A172 (cell line): ENCODE measurements at regions not wholly inside any gene's neighbourhood (a gene's known extent, or its start where the extent isn't known, plus 50 kb on each side); places are given as distances from the start of the nearest gene placed in this dataset.
"Not testable (repeated sequence)": the region's sequence is repeated elsewhere in the genome, so short reads cannot be mapped to it uniquely, and the experiment has no call there.

ENCODE experiments used
- DNase-seq: peaks from one replicate; pipeline ENCODE4 v3.0.0-alpha.2; 2015; ENCODE audit warnings: low spot score

- no peak for DNase-seq
Observed at GRCh38 chr1:183753464-183753891, 51.4 kb upstream of the RGL1 start.

- DNase-seq = no peak
Observed at GRCh38 chr1:183744132-183744913, 60.6 kb upstream of the RGL1 start.

- no peak for DNase-seq
Observed at GRCh38 chr1:183742355-183742754, 62.6 kb upstream of the RGL1 start.

- DNase-seq = no peak
Observed at GRCh38 chr1:183739741-183740271, 65.1 kb upstream of the RGL1 start.

- DNase-seq = no peak
Observed at GRCh38 chr1:183739082-183739481, 65.8 kb upstream of the RGL1 start.

- DNase-seq = not testable (repeated sequence)
Observed at GRCh38 chr1:183737916-183738315, 67.0 kb upstream of the RGL1 start.

- no peak for DNase-seq
Observed at GRCh38 chr1:183736343-183736742, 68.6 kb upstream of the RGL1 start.

- no peak for DNase-seq
Observed at GRCh38 chr1:183735069-183735860, 69.7 kb upstream of the RGL1 start.

GRCh38 chr1:183734543-183735036 lies 70.3 kb upstream of the RGL1 start:
- no peak for DNase-seq

GRCh38 chr1:183733715-183734114 lies 71.2 kb upstream of the RGL1 start:
- DNase-seq = no peak

GRCh38 chr1:183732236-183732880 lies 72.6 kb upstream of the RGL1 start:
- no peak for DNase-seq

- no peak for DNase-seq
Observed at GRCh38 chr1:183730886-183731573, 73.9 kb upstream of the RGL1 start.

- no peak for DNase-seq
Observed at GRCh38 chr1:183730107-183730724, 74.7 kb upstream of the RGL1 start.

GRCh38 chr1:183726825-183727224 lies 73.7 kb upstream of the APOBEC4 start:
- DNase-seq = no peak

- DNase-seq = no peak
Observed at GRCh38 chr1:183724350-183725042, 71.4 kb upstream of the APOBEC4 start.

- DNase-seq = no peak
Observed at GRCh38 chr1:183723571-183723970, 70.5 kb upstream of the APOBEC4 start.

- DNase-seq = no peak
Observed at GRCh38 chr1:183721041-183721440, 67.9 kb upstream of the APOBEC4 start.

- DNase-seq = no peak
Observed at GRCh38 chr1:183720028-183720427, 66.9 kb upstream of the APOBEC4 start.

GRCh38 chr1:183719289-183719688 lies 66.2 kb upstream of the APOBEC4 start:
- DNase-seq = no peak

- DNase-seq = no peak
Observed at GRCh38 chr1:183716286-183716685, 63.2 kb upstream of the APOBEC4 start.
